Vagina (tissue), 2 donors: ENCODE measurements at regions not wholly inside any gene's neighbourhood (a gene's known extent, or its start where the extent isn't known, plus 50 kb on each side); places are given as distances from the start of the nearest gene placed in this dataset.

Experiments used
- DNase-seq, 2 donors: peaks; one replicate each; pipeline ENCODE4 v3.0.0-alpha.2; 2017; ENCODE audit errors: extremely low spot score in 2 of 2
- H3K27ac ChIP-seq: fragments of 200-600 bp; sonication (generic); one replicate; pipeline ENCODE4 v1.5.1; 2019
- H3K27me3 ChIP-seq: fragments of 200-600 bp; sonication (generic); one replicate; pipeline ENCODE4 v1.5.1; 2019
- H3K36me3 ChIP-seq, 2 donors: fragments of 200-600 bp; sonication (generic); one replicate each; pipeline ENCODE4 v1.5.1; 2017 to 2019
- H3K4me1 ChIP-seq: fragments of 200-600 bp; sonication (generic); one replicate; pipeline ENCODE4 v1.5.1; 2019
- H3K4me3 ChIP-seq, 2 donors: fragments of 200-600 bp; sonication (generic); 1 replicate in 1 of 2; 2 replicates in 1 of 2; pipeline ENCODE4 v1.5.1; 2016 to 2019
- H3K9me3 ChIP-seq: fragments of 200-600 bp; sonication (generic); one replicate; pipeline ENCODE4 v1.5.1; 2019
- POLR2A ChIP-seq, 2 donors: fragments of 450-650 bp; IDR thresholded peaks; one replicate each; pipeline ENCODE4 v1.6.1; 2017; ENCODE audit warnings: antibody characterized with exemption in 2 of 2, mild to moderate bottlenecking in 2 of 2, moderate library complexity in 2 of 2
- POLR2AphosphoS5 ChIP-seq, 2 donors: sonication (generic); formaldehyde crosslinking; IDR thresholded peaks; one replicate each; pipeline ENCODE4 v1.9.0; 2017; ENCODE audit warnings: antibody characterized with exemption in 2 of 2, mild to moderate bottlenecking in 2 of 2, low read depth in 1 of 2; ENCODE audit not compliant: insufficient read depth in 1 of 2
- intact Hi-C: fragments of 100-400 bp; cut with DNase I; formaldehyde crosslinking; loops from one replicate; pipeline ENCODE4 v1.15.1; 2023
- TF ChIP-seq, protein P1 (sequence below), 3 experiments: fragments of 450-650 bp in 2 of 3; fragments of 200-600 bp in 1 of 3; sonication (generic) in 1 of 3; IDR thresholded peaks; one replicate each; pipeline ENCODE4 v1.5.1; 2017 to 2019; ENCODE audit warnings: antibody characterized with exemption in 3 of 3, mild to moderate bottlenecking in 2 of 3, moderate library complexity in 2 of 3

DNA sequence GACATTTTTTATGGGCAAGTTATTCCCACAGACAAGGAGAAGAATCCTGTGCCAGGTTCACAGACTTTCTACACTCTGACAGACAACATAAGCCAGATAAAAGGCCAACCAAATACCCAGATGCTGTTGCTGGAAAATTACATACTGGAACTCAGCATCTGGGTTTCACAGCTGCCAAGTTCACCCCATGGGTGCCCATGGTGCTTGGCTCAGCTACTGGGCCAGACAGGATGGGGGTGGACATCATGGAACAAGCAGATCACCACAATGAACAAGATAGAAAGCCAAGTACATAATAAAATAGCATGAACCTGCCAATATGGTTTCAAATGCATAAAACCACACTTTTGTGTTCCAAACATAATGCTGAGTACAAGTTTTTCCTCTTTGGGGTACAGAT lies 999.8 kb downstream of the NR2F1-AS1 start:
- TF ChIP-seq, protein P1, sequence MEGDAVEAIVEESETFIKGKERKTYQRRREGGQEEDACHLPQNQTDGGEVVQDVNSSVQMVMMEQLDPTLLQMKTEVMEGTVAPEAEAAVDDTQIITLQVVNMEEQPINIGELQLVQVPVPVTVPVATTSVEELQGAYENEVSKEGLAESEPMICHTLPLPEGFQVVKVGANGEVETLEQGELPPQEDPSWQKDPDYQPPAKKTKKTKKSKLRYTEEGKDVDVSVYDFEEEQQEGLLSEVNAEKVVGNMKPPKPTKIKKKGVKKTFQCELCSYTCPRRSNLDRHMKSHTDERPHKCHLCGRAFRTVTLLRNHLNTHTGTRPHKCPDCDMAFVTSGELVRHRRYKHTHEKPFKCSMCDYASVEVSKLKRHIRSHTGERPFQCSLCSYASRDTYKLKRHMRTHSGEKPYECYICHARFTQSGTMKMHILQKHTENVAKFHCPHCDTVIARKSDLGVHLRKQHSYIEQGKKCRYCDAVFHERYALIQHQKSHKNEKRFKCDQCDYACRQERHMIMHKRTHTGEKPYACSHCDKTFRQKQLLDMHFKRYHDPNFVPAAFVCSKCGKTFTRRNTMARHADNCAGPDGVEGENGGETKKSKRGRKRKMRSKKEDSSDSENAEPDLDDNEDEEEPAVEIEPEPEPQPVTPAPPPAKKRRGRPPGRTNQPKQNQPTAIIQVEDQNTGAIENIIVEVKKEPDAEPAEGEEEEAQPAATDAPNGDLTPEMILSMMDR (IDR thresholded peaks at IDR 0.05) = no peak
- no peak for TF ChIP-seq POLR2A (IDR thresholded peaks at IDR 0.05)
- TF ChIP-seq POLR2AphosphoS5 (IDR thresholded peaks at IDR 0.05; ENCODE audit: insufficient read depth in 1 of 2, low read depth in 1 of 2) = no peak
- no peaks in the 10 kb centered on the region for H3K9me3 ChIP-seq
- DNase-seq = no peak
- intact Hi-C loops = no loop called here
- H3K27me3 ChIP-seq = no peaks in the 10 kb centered on the region
- no peak overlapping the region for H3K4me3 ChIP-seq
- no peak overlapping the region for H3K27ac ChIP-seq
- no peaks in the 10 kb centered on the region for H3K4me1 ChIP-seq
- no peaks in the 10 kb centered on the region for H3K36me3 ChIP-seq

DNA sequence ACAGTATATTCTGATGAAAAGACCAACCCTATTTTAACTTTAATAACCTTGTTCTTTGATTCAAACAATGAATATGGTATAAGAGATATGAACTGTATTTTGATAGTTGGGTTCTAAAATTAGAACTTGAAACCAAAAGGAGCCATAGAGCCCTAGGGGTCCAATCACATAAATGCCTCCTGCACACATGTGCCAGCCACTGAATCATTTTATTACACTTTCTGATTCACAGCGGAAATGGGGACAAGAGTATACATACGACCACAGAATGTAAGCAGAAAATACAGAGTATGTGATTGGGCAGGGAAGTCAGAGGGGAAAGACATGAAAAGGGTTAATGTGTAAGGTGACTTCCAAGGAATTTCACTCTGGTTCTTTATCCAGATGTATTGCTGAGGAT lies 1000.2 kb downstream of the NR2F1-AS1 start:
- no peak for TF ChIP-seq POLR2AphosphoS5 (IDR thresholded peaks at IDR 0.05; ENCODE audit: insufficient read depth in 1 of 2, low read depth in 1 of 2)
- TF ChIP-seq, protein P1 (IDR thresholded peaks at IDR 0.05) = no peak
- no peak for TF ChIP-seq POLR2A (IDR thresholded peaks at IDR 0.05)
- no peaks in the 10 kb centered on the region for H3K9me3 ChIP-seq
- intact Hi-C loops = no loop called here
- H3K27me3 ChIP-seq = no peaks in the 10 kb centered on the region
- H3K4me3 ChIP-seq = no peak overlapping the region
- no peak overlapping the region for H3K27ac ChIP-seq
- DNase-seq = no peak
- no peaks in the 10 kb centered on the region for H3K4me1 ChIP-seq
- no peaks in the 10 kb centered on the region for H3K36me3 ChIP-seq

DNA sequence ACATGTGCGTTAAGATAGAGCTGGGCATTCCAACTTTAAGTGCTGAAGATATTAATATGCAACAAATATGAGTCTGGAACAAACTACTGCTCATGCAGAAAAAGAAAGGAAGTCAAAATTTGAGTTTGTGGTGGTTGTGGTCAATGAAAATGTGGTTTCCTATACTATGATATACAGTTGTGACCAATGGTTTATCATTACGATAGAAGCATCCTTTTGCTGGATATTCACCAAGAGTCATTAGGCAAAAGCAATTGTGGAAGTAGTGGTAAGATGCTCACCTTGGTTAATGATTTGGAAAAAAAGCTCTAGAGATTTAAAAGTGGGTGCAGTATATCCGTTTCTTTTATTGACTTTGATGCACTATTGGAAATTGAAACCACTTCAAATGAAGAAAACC lies 1007.0 kb downstream of the NR2F1-AS1 start:
- intact Hi-C loops = no loop called here
- Histone ChIP-seq H3K27ac (no peak overlapping the region), H3K9me3 (no peaks in the 10 kb centered on the region), H3K4me3 (no peak overlapping the region), H3K36me3 (no peaks in the 10 kb centered on the region), H3K27me3 (no peaks in the 10 kb centered on the region), H3K4me1 (no peaks in the 10 kb centered on the region)
- TF ChIP-seq POLR2AphosphoS5 (IDR thresholded peaks at IDR 0.05; ENCODE audit: insufficient read depth in 1 of 2, low read depth in 1 of 2) = no peak
- TF ChIP-seq, protein P1 (IDR thresholded peaks at IDR 0.05) = no peak
- no peak for TF ChIP-seq POLR2A (IDR thresholded peaks at IDR 0.05)
- no peak for DNase-seq

DNA sequence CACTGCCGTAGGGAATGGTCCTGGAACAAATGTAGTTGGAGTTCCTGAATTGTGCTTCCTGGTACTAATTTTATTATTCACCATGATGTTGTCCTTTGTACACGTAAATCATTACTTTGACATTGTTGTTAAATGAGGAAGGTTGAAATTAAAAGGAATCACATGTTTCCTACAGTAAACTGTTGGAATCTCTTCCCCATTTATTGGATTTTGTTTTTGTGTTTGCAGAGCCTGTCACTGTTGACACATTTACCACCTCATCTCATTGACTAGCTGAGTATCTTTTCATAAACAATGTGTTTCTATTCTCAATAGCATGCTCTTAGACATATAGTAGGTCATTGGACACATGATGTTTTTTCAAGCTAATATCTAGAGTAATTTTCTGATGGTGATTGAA lies 1012.5 kb downstream of the NR2F1-AS1 start:
- Histone ChIP-seq H3K36me3 (no peaks in the 10 kb centered on the region), H3K4me3 (no peak overlapping the region), H3K27me3 (no peaks in the 10 kb centered on the region), H3K4me1 (no peaks in the 10 kb centered on the region), H3K9me3 (no peaks in the 10 kb centered on the region), H3K27ac (no peak overlapping the region)
- no peak for TF ChIP-seq POLR2AphosphoS5 (IDR thresholded peaks at IDR 0.05; ENCODE audit: insufficient read depth in 1 of 2, low read depth in 1 of 2)
- no peak for TF ChIP-seq POLR2A (IDR thresholded peaks at IDR 0.05)
- TF ChIP-seq, protein P1 (IDR thresholded peaks at IDR 0.05) = no peak
- DNase-seq = no peak
- intact Hi-C loops = no loop called here

DNA sequence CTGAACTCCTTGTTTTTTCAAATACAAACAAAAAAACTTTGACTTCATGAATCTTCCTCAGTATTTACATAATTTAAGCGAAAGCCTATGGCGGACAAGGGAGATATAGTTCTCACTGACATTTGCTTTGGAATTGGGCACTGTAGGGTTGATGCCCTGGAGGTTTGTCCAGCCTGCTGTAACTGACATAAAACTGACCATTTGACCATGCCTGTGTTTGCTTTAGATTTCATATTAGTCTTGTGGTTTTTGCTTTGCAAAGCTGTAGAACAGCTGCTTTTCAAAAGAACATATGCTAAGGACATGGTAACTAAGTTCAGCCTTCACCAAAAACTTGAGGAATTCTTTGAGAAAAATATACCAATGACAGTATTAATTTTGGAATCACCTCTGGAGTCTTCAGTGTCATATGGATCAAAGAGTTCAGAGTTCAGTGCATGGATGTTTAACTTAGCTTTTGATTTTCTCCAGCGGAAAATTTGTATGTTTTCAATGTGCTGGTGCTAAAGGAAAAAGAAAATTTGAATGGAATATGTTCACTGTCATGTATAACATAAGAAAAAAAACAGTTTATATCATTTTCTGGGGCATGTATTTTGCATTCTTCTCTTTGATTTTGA lies 1013.1 kb downstream of the NR2F1-AS1 start:
- H3K27ac ChIP-seq = no peak overlapping the region

More for the DNA sequence above, 1013.1 kb downstream of the NR2F1-AS1 start:
- intact Hi-C loops = no loop called here
- H3K4me3 ChIP-seq = no peak overlapping the region
- H3K9me3 ChIP-seq = no peaks in the 10 kb centered on the region
- DNase-seq = no peak
- H3K4me1 ChIP-seq = no peaks in the 10 kb centered on the region
- H3K36me3 ChIP-seq = no peaks in the 10 kb centered on the region
- TF ChIP-seq, protein P1 (IDR thresholded peaks at IDR 0.05) = no peak
- TF ChIP-seq POLR2A (IDR thresholded peaks at IDR 0.05) (no peak), POLR2AphosphoS5 (IDR thresholded peaks at IDR 0.05; ENCODE audit: insufficient read depth in 1 of 2, low read depth in 1 of 2) (no peak)
- H3K27me3 ChIP-seq = no peaks in the 10 kb centered on the region
